ENCODE measurements at regions not wholly inside any gene's neighbourhood (a gene's known extent, or its start where the extent isn't known, plus 50 kb on each side); places are given as distances from the start of the nearest gene placed in this dataset.

DNA sequence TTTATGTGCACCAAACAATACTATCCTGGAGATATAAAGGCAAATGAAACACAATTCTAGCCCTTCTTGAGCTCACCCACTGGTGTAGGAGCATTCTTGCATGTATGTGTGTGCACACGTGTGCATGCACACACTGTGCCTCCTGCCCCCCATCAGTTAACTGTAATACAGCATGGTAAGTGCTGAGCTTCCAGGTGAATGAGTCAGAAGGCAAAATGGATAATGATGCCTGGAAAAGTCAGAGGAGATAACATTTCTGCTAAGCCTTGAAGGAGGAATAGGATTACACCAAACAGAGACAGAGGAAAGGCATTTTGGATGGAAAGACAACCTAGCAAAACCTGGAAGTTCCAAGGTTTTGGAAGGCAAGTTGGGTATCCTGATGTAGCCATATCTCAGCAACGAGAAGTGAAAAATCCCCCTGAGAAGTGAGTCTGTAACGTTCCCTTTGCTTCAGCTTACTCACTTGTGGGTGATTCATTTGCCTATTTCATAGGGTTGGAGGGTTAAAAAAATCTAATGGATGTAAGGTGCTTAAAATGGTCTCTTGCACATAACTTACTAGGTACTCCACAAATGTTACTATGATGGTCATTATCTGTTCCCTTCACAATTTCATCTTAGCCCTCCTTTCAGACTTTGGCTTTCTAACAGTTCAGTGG lies 101.4 kb upstream of the STC2 start:
- WGBS, 2 donors = 81 to 84% methylated on average over 3 of the region's 3 CpGs
- DNase-seq (ENCODE audit: low spot score in 2 of 2) = no peak
- intact Hi-C loops (cut with DNase I; ENCODE audit: low total_unique reads) = no loop called here
- TF ChIP-seq, protein P1, sequence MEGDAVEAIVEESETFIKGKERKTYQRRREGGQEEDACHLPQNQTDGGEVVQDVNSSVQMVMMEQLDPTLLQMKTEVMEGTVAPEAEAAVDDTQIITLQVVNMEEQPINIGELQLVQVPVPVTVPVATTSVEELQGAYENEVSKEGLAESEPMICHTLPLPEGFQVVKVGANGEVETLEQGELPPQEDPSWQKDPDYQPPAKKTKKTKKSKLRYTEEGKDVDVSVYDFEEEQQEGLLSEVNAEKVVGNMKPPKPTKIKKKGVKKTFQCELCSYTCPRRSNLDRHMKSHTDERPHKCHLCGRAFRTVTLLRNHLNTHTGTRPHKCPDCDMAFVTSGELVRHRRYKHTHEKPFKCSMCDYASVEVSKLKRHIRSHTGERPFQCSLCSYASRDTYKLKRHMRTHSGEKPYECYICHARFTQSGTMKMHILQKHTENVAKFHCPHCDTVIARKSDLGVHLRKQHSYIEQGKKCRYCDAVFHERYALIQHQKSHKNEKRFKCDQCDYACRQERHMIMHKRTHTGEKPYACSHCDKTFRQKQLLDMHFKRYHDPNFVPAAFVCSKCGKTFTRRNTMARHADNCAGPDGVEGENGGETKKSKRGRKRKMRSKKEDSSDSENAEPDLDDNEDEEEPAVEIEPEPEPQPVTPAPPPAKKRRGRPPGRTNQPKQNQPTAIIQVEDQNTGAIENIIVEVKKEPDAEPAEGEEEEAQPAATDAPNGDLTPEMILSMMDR (IDR thresholded peaks at IDR 0.05) = no peak
- no peak for TF ChIP-seq POLR2A (IDR thresholded peaks at IDR 0.05)
- no peak overlapping the region for H3K4me3 ChIP-seq (ENCODE audit: low read depth, poor library complexity, severe bottlenecking)

DNA sequence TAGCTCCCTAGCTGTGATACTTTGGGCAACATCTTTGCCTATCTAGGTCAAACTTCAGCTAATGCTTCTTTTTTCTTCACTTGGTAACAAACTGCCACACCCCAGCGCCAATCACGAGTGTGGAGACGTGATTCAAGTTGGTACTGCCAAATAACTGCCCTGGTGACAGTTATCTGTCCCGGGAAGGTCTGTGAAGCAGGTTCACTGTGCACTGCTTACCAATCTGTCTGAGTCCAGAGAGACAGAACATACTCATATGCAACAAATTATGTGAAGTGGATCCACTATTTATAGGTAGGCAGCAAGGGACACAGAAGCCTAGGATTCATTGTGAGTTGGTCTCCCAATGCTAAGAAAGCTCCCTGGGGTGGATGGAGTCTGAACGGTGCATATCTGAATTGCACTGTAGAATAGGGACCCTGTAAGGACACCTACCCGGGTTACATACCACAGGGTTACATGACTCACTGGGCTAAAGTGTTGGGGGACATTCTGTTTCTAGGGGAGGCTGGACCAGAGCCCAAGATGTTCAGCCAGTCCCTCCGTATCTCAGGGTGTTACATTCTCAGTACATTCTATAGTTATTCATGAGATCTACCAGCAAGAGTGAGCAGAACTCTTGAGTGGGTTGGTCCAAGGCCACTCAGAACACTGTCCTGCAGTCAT lies 95.4 kb upstream of the STC2 start:
- WGBS, 2 donors = 81 to 93% methylated on average over 7 of the region's 7 CpGs
- no peak for DNase-seq (ENCODE audit: low spot score in 2 of 2)
- intact Hi-C loops (cut with DNase I; ENCODE audit: low total_unique reads) = no loop called here
- no peak overlapping the region for H3K4me3 ChIP-seq (ENCODE audit: low read depth, poor library complexity, severe bottlenecking)
- TF ChIP-seq, protein P1 (IDR thresholded peaks at IDR 0.05) = no peak
- no peak for TF ChIP-seq POLR2A (IDR thresholded peaks at IDR 0.05)

DNA sequence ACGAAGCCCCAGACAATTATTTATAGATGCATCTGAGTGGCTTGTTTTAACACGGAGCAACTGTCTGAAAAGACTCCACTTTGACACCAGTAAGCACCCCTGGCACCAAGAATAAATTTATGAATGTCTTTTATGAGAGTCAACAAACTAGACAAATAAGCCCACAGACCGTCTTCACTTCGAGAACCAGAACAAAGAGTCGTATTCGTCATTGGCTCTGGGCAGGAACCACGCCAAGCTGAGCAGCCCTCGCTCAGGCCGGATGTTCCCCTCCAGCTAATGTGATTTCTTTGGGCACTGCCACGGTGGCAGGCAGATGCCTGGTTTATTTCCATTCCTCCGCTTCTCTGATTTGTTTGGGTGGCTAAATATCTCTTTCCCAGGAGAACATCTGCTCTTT lies 91.9 kb upstream of the STC2 start:
- DNase-seq (ENCODE audit: low spot score in 2 of 2) = no peak
- no peak for TF ChIP-seq POLR2A (IDR thresholded peaks at IDR 0.05)
- TF ChIP-seq, protein P1 (IDR thresholded peaks at IDR 0.05) = no peak
- H3K4me3 ChIP-seq (ENCODE audit: low read depth, poor library complexity, severe bottlenecking) = no peak overlapping the region
- WGBS, 2 donors = 62 to 68% methylated on average over 11 of the region's 11 CpGs
- intact Hi-C loops (cut with DNase I; ENCODE audit: low total_unique reads) = no loop called here

DNA sequence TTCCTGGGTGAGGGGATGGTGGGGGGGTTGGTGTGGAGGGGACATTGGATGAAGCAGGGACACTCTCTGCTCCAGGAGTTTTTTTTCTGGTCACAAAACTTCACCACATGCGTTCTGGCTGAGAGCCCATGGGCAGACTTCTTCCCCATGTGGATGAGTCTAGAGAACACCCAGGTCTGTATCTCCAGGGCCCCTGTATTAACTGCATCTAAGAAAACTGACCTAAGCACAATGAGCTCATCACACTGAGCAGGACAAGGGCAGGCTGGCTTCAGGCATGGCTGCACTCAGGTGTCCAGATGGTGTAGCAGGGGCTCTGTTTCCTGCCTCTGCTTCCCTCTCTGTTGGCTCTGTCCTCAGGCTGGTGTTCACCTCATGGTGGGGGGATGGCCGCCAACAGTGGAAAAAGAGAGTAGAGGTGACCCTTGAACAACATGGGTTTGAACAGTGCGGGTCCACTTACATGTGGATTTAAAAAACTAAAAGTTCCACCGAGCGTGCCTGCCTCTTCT lies 85.3 kb upstream of the STC2 start:
- TF ChIP-seq POLR2A (IDR thresholded peaks at IDR 0.05) = no peak
- TF ChIP-seq, protein P1 (IDR thresholded peaks at IDR 0.05) = no peak
- no peak overlapping the region for H3K4me3 ChIP-seq (ENCODE audit: low read depth, poor library complexity, severe bottlenecking)
- WGBS, 2 donors = 90 to 97% methylated on average over 5 of the region's 5 CpGs
- no peak for DNase-seq (ENCODE audit: low spot score in 2 of 2)
- intact Hi-C loops (cut with DNase I; ENCODE audit: low total_unique reads) = no loop called here

DNA sequence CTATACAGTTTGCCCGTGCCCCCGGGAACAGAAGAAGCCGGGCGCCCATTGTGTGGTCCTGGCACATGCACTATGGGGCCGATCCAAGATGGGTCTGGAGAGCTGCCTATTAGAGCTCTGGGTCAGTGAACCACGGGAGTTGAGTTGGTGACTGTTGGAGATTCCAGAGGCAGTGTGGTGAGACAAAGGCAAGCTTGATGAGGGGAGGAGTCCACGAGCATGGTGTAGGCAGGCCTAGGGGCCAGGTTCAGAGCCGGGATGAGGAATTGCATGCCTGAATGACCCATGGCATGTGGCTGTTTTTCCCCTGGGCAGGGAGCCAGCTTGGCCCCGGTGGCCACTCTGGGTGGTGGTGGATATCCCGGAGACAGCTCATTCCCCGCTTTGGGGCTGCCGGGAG lies 84.4 kb upstream of the STC2 start:
- no peak for DNase-seq (ENCODE audit: low spot score in 2 of 2)
- intact Hi-C loops (cut with DNase I; ENCODE audit: low total_unique reads) = no loop called here
- WGBS, 2 donors = 76 to 83% methylated on average over 12 of the region's 12 CpGs
- H3K4me3 ChIP-seq (ENCODE audit: low read depth, poor library complexity, severe bottlenecking) = no peak overlapping the region
- TF ChIP-seq POLR2A (IDR thresholded peaks at IDR 0.05) = no peak
- TF ChIP-seq, protein P1 (IDR thresholded peaks at IDR 0.05) = no peak

Measured in lower leg skin (tissue), 4 donors.